Keratinocyte (primary cell): ENCODE measurements at regions not wholly inside any gene's neighbourhood (a gene's known extent, or its start where the extent isn't known, plus 50 kb on each side); places are given as distances from the start of the nearest gene placed in this dataset.

ENCODE experiments used
- DNase-seq: peaks from one replicate; pipeline ENCODE4 v3.0.0-alpha.2; 2011; ENCODE audit warnings: low read depth, missing footprints, low spot score
- FAIRE-seq: peaks from 2 replicates; lab custom pipeline; 2011; peaks lifted over from hg19 to GRCh38; lab: Jason Lieb, UNC
- H2AFZ ChIP-seq: 2 replicates; pipeline ENCODE4 v1.6.0; 2012; ENCODE audit warnings: low read length, control low read depth, inconsistent platforms; ENCODE audit not compliant: control insufficient read depth
- H3K27ac ChIP-seq: 2 replicates; pipeline ENCODE4 v1.5.1; 2011; ENCODE audit warnings: low read length; ENCODE audit not compliant: control insufficient read depth, insufficient read depth
- H3K27me3 ChIP-seq: 3 replicates; pipeline ENCODE4 v1.6.0; 2011; ENCODE audit warnings: low read length; ENCODE audit not compliant: control insufficient read depth, insufficient read depth; ENCODE audit errors: extremely low read depth
- H3K36me3 ChIP-seq, 2 experiments: 2 replicates in 1 of 2; 3 replicates in 1 of 2; pipeline ENCODE4 v1.5.1; 2011; ENCODE audit warnings: low read length in 2 of 2, mild to moderate bottlenecking in 1 of 2; ENCODE audit not compliant: control insufficient read depth in 2 of 2, insufficient read depth in 2 of 2; ENCODE audit errors: extremely low read depth in 1 of 2
- H3K4me1 ChIP-seq: 3 replicates; pipeline ENCODE4 v1.5.1; 2011; ENCODE audit warnings: low read length; ENCODE audit not compliant: control insufficient read depth, insufficient read depth; ENCODE audit errors: extremely low read depth
- H3K4me2 ChIP-seq: 3 replicates; pipeline ENCODE4 v1.6.0; 2011; ENCODE audit warnings: low read depth, low read length; ENCODE audit not compliant: control insufficient read depth, insufficient read depth; ENCODE audit errors: extremely low read depth
- H3K4me3 ChIP-seq, 3 experiments: fragments of 200-600 bp in 1 of 3; sonication (generic) in 1 of 3; 2 replicates in 2 of 3; 3 replicates in 1 of 3; pipeline ENCODE4 v1.5.1; 2011 to 2016; ENCODE audit warnings: low read length in 3 of 3, mild to moderate bottlenecking in 3 of 3, control low read depth in 2 of 3, inconsistent platforms in 1 of 3, low read depth in 1 of 3, mixed read lengths in 1 of 3, mixed run types in 1 of 3, moderate library complexity in 1 of 3; ENCODE audit not compliant: control insufficient read depth in 2 of 3, insufficient read depth in 2 of 3; ENCODE audit errors: extremely low read depth in 1 of 3
- H3K79me2 ChIP-seq: 2 replicates; pipeline ENCODE4 v1.6.0; 2012; ENCODE audit warnings: low read length; ENCODE audit not compliant: control insufficient read depth, insufficient read depth
- H3K9ac ChIP-seq: 3 replicates; pipeline ENCODE4 v1.6.0; 2011; ENCODE audit warnings: low read length; ENCODE audit not compliant: control insufficient read depth, insufficient read depth; ENCODE audit errors: extremely low read depth
- H3K9me1 ChIP-seq: 3 replicates; pipeline ENCODE4 v1.6.0; 2011; ENCODE audit warnings: low read length; ENCODE audit not compliant: control insufficient read depth, insufficient read depth; ENCODE audit errors: extremely low read depth
- H3K9me3 ChIP-seq: 2 replicates; pipeline ENCODE4 v1.5.1; 2012; ENCODE audit warnings: low read depth, low read length; ENCODE audit not compliant: control insufficient read depth
- H4K20me1 ChIP-seq: 3 replicates; pipeline ENCODE4 v1.6.0; 2011; ENCODE audit warnings: low read length; ENCODE audit not compliant: control insufficient read depth, insufficient read depth; ENCODE audit errors: extremely low read depth
- EZH2 ChIP-seq: IDR thresholded peaks from one replicate; pipeline ENCODE4 v1.6.1; 2012; ENCODE audit warnings: inconsistent platforms, mild to moderate bottlenecking, low read length, moderate library complexity
- dilution Hi-C: fragments of 300-500 bp; cut with MboI; formaldehyde crosslinking; loops from one replicate; pipeline ENCODE4 v1.7.0; 2020; ENCODE audit warnings: low sequenced_read_pairs; ENCODE audit not compliant: extremely low pct_ligation_motif_present
- TF ChIP-seq, protein P1 (sequence below), 3 experiments: IDR thresholded peaks in 1 of 3; conservative IDR thresholded peaks in 1 of 3; optimal IDR thresholded peaks in 1 of 3; 2 replicates in 2 of 3; 3 replicates in 1 of 3; pipeline versions ENCODE3 to v1.5.1; 2011; ENCODE audit warnings: low read length in 3 of 3, mild to moderate bottlenecking in 3 of 3, moderate library complexity in 2 of 3, control low read depth in 1 of 3, inconsistent platforms in 1 of 3; ENCODE audit not compliant: insufficient read depth in 2 of 3; ENCODE audit errors: extremely low read depth in 1 of 3

- H3K4me2 ChIP-seq, result no peak overlapping the region
- H3K27ac ChIP-seq, result no peak overlapping the region
- no peaks in the 10 kb centered on the region for H3K9me1 ChIP-seq
- no peaks in the 10 kb centered on the region for H3K4me1 ChIP-seq
- no peaks in the 10 kb centered on the region for H3K36me3 ChIP-seq
- H2AFZ ChIP-seq, result no peak overlapping the region
- FAIRE-seq (no peak), DNase-seq (no peak)
- no peak for TF ChIP-seq EZH2
- TF ChIP-seq, protein P1, sequence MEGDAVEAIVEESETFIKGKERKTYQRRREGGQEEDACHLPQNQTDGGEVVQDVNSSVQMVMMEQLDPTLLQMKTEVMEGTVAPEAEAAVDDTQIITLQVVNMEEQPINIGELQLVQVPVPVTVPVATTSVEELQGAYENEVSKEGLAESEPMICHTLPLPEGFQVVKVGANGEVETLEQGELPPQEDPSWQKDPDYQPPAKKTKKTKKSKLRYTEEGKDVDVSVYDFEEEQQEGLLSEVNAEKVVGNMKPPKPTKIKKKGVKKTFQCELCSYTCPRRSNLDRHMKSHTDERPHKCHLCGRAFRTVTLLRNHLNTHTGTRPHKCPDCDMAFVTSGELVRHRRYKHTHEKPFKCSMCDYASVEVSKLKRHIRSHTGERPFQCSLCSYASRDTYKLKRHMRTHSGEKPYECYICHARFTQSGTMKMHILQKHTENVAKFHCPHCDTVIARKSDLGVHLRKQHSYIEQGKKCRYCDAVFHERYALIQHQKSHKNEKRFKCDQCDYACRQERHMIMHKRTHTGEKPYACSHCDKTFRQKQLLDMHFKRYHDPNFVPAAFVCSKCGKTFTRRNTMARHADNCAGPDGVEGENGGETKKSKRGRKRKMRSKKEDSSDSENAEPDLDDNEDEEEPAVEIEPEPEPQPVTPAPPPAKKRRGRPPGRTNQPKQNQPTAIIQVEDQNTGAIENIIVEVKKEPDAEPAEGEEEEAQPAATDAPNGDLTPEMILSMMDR (optimal IDR thresholded peaks at IDR 0.05 in 1 of 3, IDR thresholded peaks at IDR 0.05 in 1 of 3, conservative IDR thresholded peaks at IDR 0.05 in 1 of 3; ENCODE audit: extremely low read depth in 1 of 3, insufficient read depth in 2 of 3, low read length in 3 of 3), result no peak
- H4K20me1 ChIP-seq, result no peaks in the 10 kb centered on the region
- peaks cover 2% of the 10 kb centered on the region for H3K9me3 ChIP-seq
- no peaks in the 10 kb centered on the region for H3K79me2 ChIP-seq
- no peaks in the 10 kb centered on the region for H3K27me3 ChIP-seq
- no peak overlapping the region for H3K4me3 ChIP-seq
- H3K9ac ChIP-seq, result no peak overlapping the region
- dilution Hi-C loops, result no loop called here
Observed at GRCh38 chr22:48097723-48098122, 1335.3 kb downstream of the TBC1D22A start.

DNA sequence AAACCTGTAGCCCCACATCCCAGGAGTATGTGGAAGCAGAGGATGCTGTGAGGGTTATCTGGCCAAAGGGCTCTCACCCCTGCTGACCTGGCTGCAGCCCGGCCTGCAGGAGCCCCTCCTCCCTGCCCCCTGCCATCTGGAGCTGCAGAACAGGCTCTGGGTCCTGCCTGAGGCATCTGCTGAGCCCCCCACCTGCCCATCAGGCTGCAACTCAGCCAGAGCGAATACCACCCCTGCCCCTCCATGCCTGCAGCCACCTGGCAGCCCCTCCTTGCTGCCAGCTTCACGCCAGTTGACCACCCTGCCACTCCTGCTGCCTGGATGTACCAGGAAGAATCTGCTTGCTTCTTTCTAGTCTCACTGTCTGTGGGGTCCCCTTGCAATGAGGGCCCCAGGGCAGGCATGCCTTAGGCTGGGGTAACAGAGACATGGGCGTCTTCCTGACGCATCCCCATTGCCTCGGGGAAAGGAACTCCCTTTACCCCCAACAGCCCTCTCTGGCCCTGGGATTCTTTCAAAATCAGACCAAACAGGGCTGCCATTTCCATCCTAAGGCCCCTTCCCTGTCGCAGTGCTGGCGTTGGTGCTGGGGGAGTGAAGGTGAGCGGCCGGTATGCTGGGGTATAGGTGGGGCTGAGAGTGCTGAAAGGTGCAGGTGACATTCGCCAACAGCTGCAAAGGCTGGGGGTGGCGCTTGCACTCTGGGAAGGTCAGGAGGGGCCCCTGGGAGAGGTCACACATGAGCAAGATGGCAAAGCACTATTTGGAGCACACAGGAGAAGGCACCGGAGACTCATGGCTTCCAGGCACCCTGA is 1334.6 kb downstream of the TBC1D22A start:
- H3K36me3 ChIP-seq, result no peaks in the 10 kb centered on the region
- H3K4me1 ChIP-seq, result no peaks in the 10 kb centered on the region
- H2AFZ ChIP-seq, result no peak overlapping the region
- H3K9me1 ChIP-seq, result no peaks in the 10 kb centered on the region
- no peak overlapping the region for H3K4me2 ChIP-seq
- H3K27me3 ChIP-seq, result no peaks in the 10 kb centered on the region
- H3K79me2 ChIP-seq, result no peaks in the 10 kb centered on the region
- no peak for FAIRE-seq
- H3K9ac ChIP-seq, result no peak overlapping the region
- dilution Hi-C loops, result no loop called here
- TF ChIP-seq EZH2, result no peak
- TF ChIP-seq, protein P1 (optimal IDR thresholded peaks at IDR 0.05 in 1 of 3, IDR thresholded peaks at IDR 0.05 in 1 of 3, conservative IDR thresholded peaks at IDR 0.05 in 1 of 3; ENCODE audit: extremely low read depth in 1 of 3, insufficient read depth in 2 of 3, low read length in 3 of 3), result no peak
- no peaks in the 10 kb centered on the region for H4K20me1 ChIP-seq
- no peaks in the 10 kb centered on the region for H3K9me3 ChIP-seq
- no peak overlapping the region for H3K4me3 ChIP-seq
- H3K27ac ChIP-seq, result no peak overlapping the region
- DNase-seq, result no peak
